Skeletal muscle cell (primary cell): ENCODE measurements at regions not wholly inside any gene's neighbourhood (a gene's known extent, or its start where the extent isn't known, plus 50 kb on each side); places are given as distances from the start of the nearest gene placed in this dataset.
"Not testable (repeated sequence)": the region's sequence is repeated elsewhere in the genome, so short reads cannot be mapped to it uniquely, and the experiment has no call there.

Experiments used
- DNase-seq: peaks from one replicate; pipeline ENCODE4 v3.0.0-alpha.2; 2010; ENCODE audit warnings: low read depth
- H3K4me3 ChIP-seq: 2 replicates; pipeline ENCODE4 v1.5.1; 2011; ENCODE audit warnings: low read depth, mild to moderate bottlenecking, control low read depth, low read length, moderate library complexity

- no peak overlapping the region for H3K4me3 ChIP-seq
- no peak for DNase-seq
Observed at GRCh38 chr16:86351041-86351784, 159.1 kb upstream of the FOXF1 start.

GRCh38 chr16:86351785-86352139, 158.6 kb upstream of the FOXF1 start:
- DNase-seq, result not testable (repeated sequence)

DNA sequence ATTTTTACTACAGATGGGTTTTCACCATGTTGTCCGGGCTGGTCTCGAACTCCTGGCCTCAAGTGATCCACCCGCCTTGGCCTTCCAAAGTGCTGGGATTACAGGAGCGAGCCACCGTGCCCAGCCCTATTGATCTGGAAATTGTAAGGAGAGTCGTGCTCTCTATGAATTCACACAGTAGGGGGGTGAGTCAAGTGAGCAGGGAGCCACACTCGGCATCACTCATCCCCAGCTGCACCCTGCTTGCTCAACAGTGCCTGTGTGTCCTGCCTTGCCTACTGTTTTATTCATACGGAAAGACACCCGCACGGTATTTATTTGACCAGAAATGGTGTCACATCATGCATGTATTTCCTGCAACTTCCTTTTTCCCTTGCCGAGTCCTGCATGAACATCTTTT, 157.2 kb upstream of the FOXF1 start:
- DNase-seq, result peak; percentile 36
- no peak overlapping the region for H3K4me3 ChIP-seq

More at GRCh38 chr16:86351785-86352139, 158.6 kb upstream of the FOXF1 start:
- not testable (repeated sequence) for H3K4me3 ChIP-seq

DNA sequence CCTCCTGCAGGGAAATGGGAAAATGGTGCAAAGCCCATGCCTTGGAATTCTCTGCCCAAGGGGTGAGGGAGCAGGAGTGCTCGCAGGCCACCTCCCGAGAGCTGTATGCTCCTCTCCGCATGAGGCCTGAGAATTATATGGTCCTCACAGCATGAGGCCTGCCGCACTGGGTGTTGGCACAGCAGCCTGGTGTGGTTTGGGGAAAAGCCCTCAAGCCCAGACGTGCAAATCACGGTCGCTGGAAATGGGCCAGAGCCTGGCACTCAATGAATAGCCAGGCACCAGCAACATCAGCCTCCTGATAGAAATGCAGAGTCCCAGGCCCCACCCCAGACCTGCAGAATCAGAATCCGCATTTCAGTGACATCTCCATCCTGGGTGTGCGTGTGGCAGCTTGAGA, 156.4 kb upstream of the FOXF1 start:
- no peak overlapping the region for H3K4me3 ChIP-seq
- DNase-seq, result no peak

GRCh38 chr16:86354641-86355513, 155.4 kb upstream of the FOXF1 start:
- H3K4me3 ChIP-seq, result no peak overlapping the region
- DNase-seq, result no peak

- no peak for DNase-seq
- H3K4me3 ChIP-seq, result no peak overlapping the region
Observed at GRCh38 chr16:86355531-86355930, 154.8 kb upstream of the FOXF1 start.

DNA sequence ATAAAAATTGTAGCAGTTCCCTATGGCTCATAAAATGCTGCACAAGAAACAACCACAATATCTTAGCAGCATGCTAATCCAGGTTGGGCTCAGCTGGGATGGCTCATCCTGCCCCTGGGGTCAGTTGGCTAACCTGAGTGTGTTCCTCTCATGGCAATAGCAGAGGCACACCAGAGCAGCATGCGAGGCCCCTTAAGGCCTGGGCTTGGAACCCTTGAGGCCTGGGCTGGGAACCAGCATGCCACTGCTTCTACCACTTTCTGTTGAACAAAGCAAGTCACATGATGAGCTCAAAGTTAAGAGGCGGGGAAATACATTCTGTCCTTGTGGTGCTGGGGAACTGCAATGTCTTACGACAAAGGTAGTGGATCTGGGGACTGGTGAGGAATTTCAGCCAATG, 154.4 kb upstream of the FOXF1 start:
- no peak overlapping the region for H3K4me3 ChIP-seq
- DNase-seq, result no peak

DNA sequence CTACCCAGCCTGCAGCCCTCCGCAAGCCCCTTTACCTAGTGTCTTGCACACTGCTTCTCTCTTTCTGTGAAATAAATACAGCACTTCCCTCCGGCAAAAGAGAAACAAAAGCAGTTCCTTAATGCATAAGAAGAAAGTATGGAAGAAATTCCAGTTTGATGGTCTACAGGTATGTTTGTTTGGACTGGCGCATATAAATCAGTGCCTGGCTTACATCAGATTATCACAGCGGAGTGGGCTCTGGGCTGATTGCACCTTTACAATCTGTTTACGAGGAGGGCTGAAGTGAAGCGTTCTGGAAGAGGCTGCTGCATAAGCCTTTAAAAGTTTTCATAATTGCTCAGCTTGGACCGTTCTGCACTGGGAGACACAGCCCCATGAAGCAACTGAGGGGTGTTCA, 153.5 kb upstream of the FOXF1 start:
- H3K4me3 ChIP-seq, result no peak overlapping the region
- no peak for DNase-seq

GRCh38 chr16:86357303-86357702, 153.0 kb upstream of the FOXF1 start:
- H3K4me3 ChIP-seq, result no peak overlapping the region
- DNase-seq, result no peak

GRCh38 chr16:86357950-86358349, 152.4 kb upstream of the FOXF1 start:
- no peak overlapping the region for H3K4me3 ChIP-seq
- DNase-seq, result no peak

GRCh38 chr16:86359571-86359970, 150.8 kb upstream of the FOXF1 start:
- no peak for DNase-seq
- H3K4me3 ChIP-seq, result no peak overlapping the region

DNA sequence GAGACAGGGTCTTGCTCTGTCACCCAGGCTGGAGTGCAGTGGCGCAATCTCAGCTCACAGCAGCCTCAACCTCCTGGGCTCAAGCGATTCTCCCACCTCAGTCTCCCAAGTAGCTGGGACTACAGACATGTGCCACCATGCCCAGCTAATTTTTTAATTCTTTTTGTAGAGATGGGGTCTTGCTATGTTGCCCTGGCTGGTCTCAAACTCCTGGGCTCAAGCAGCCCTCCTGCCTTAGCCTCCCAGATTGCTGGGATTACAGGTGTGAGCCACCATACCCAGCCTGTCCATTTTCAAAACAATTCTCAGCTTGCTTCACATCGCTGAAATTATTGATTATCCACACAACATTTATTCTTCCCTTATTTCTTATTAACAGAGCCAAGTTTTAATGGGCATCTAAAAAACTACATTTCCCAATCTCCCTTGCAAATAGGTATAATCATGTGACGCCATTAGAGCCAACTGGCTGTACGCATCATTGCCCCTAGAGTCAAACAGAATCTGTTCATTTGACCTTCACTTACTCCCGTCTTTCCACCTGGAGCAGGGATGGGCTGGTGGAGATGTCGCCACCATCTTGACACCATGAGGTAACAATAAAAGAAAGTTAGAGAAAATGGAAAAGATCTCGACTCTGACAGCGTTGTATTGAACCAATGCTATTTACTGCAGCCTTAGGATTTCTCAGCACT, 148.0 kb upstream of the FOXF1 start:
- no peak overlapping the region for H3K4me3 ChIP-seq
- DNase-seq, result no peak

DNA sequence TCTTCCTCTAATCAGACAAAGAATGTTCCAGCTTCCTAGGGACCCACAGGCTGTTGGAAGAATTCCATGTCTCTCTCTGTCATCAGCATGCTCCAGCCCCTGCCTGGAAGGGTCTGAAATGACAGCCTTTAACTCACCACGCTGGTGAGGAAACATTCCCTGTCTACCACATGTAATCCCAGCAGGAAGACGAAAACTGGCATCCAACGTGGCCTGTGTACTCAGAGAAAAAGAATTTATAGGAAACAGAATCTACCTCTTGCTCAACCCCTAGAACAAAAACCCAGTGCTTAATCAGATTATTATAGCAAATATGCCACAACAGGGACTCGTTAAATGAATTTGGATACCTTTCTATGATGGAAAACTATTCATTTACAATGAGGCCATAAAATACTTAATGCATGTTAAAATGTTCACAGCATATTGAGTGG, 147.3 kb upstream of the FOXF1 start:
- no peak overlapping the region for H3K4me3 ChIP-seq
- peak; percentile 92 for DNase-seq

GRCh38 chr16:86363836-86364618, 146.3 kb upstream of the FOXF1 start:
- no peak for DNase-seq
- no peak overlapping the region for H3K4me3 ChIP-seq

DNA sequence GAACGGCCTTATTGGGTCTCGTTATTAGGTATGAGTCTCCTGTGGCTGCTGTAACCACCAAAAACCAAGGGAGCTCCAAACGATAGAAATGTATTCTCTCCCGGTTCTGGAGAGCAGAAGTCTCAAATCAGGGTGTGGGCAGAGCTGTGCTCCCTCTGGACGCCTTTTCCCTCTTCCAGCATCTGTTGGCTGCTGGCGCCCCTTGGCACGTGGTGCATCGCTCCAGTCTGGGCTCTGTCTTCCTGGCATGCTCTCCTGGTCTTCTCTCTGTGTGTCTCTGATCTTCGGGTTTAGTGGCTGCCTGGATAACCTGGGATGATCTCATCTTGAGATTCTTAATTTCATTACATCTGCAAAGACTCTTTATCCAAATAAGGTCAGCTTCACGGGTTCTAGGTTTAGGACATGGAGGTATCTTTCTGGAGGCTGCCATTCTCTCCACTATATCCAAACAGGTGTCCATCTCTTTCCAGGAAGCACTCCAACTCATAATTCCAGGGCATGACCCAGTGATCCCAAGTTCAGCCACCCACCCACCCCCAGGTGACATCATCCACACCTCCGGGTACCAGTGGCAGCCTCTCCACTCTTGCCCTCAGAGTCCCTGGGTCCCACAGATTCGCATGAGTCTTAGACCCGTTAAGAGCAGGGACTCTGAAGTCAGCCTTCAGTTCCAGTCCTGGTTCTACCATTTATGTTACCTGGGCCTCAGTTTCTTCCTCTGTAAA, 145.5 kb upstream of the FOXF1 start:
- no peak for DNase-seq
- H3K4me3 ChIP-seq, result no peak overlapping the region

DNA sequence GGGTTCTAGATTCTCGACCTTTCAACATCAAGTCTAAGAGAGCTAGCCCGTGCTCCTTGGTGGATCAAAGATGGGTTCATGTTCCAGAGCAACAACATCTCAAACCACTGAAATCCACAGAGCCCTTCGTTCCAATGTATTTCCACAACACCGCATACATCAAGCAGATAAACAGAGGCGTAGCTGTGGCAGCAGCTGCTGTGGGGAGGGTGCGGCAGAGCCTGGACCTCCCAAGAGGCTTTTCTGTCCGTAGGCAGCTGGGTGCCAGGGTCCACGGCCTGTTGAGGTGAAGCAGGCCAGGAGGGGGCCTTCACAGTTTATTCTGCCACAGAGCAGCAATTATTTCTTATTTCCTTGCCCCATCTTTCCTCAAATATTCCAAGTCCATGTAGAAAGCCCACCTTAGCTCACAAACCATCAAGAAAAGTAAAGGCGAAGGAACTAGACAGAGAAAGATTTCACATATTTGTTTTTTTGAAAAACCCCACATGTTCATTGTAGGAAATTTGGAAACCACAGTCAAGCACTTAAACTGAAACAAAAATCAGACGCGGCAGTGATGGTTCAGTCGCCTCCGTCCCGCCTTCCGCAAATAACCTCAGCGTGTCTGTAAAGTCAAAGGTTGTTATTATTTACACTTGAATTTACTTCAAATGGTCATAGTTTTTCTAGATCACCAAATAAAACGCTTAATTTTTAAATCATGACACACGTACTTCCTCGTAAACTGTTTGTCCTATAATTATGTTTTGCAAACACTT, 144.6 kb upstream of the FOXF1 start:
- no peak for DNase-seq
- H3K4me3 ChIP-seq, result no peak overlapping the region

GRCh38 chr16:86366481-86366880, 143.8 kb upstream of the FOXF1 start:
- no peak for DNase-seq

More at GRCh38 chr16:86366481-86366880, 143.8 kb upstream of the FOXF1 start:
- H3K4me3 ChIP-seq, result no peak overlapping the region
